Right cardiac atrium (tissue), 5 donors: ENCODE measurements at regions not wholly inside any gene's neighbourhood (a gene's known extent, or its start where the extent isn't known, plus 50 kb on each side); places are given as distances from the start of the nearest gene placed in this dataset.

Experiments
- ATAC-seq, 2 donors: fragments of 200-7000 bp; cut with Tn5 transposase; one replicate each; pipeline versions ENCODE4 v1.8.0 to v1.9.1; 2020; ENCODE audit warnings: moderate library complexity in 2 of 2, mild to moderate bottlenecking in 1 of 2
- DNase-seq, 3 donors: peaks; one replicate each; pipeline ENCODE4 v3.0.0-alpha.2; 2020
- H3K27ac ChIP-seq: one replicate; pipeline ENCODE4 v1.5.1; 2013; ENCODE audit warnings: mild to moderate bottlenecking, low read length, control low read depth, moderate library complexity
- H3K27me3 ChIP-seq: one replicate; pipeline ENCODE4 v1.6.1; 2013; ENCODE audit not compliant: control insufficient read depth, insufficient read depth
- H3K4me1 ChIP-seq: one replicate; pipeline ENCODE4 v1.6.1; 2013; ENCODE audit warnings: low read length; ENCODE audit not compliant: control insufficient read depth, insufficient read depth
- H3K4me3 ChIP-seq: one replicate; pipeline ENCODE4 v1.5.1; 2013; ENCODE audit warnings: low read length, control low read depth
- H3K9me3 ChIP-seq: one replicate; pipeline ENCODE4 v1.6.1; 2013; ENCODE audit warnings: low read length; ENCODE audit not compliant: control insufficient read depth
- WGBS: extraction: QIAGEN DNeasy Blood & Tissue Kit; methylation state at CpG from one replicate; pipeline ENCODE4 v1.1.7; 2013; 5-methylcytosine and 5-hydroxymethylcytosine counted together
- intact Hi-C, 4 donors: fragments of 100-400 bp; cut with DNase I; formaldehyde crosslinking; loops; one replicate each; pipeline versions ENCODE4 v1.11.0 to v1.14.0; 2022 to 2023
- donor health status: healthy with polysubstance abuse.
- donor health status: DM: no; HTN: yes; CAD: no.
- donor health status: DM: no; HTN: no; CAD: no.
- donor health status: DM: no; HTN: yes; CAD: no; lungs with severe emphysema.
- donor health status: DM: yes; HTN: yes; CAD: no.

DNA sequence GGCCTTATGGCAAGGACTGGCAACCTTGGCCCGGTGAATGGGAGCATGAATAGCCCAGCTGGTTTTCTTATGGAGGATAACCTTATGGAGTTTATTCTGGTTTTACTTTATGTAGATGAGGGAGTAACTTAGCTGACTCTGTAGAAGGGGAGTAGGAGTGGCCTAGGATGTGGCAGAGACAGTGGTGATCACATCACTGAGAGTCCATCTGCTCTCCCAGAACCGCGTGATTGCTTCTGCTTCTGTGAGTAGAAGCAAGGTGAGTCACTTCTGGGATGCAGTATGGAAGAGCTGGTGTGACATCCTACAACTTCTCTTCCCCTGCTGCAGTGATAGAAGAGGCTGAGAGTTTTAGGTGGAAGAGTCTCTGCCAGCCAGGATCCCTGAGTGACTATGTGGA, 129.2 kb downstream of the RPS24 start:
- H3K27ac ChIP-seq: no peak overlapping the region
- no peak for ATAC-seq
- DNase-seq: no peak
- peaks cover 3% of the 10 kb centered on the region for H3K9me3 ChIP-seq
- WGBS: 94% methylated on average over 3 of the region's 3 CpGs
- H3K4me1 ChIP-seq: no peaks in the 10 kb centered on the region
- no peaks in the 10 kb centered on the region for H3K27me3 ChIP-seq
- intact Hi-C loops: no loop called here
- H3K4me3 ChIP-seq: no peak overlapping the region

DNA sequence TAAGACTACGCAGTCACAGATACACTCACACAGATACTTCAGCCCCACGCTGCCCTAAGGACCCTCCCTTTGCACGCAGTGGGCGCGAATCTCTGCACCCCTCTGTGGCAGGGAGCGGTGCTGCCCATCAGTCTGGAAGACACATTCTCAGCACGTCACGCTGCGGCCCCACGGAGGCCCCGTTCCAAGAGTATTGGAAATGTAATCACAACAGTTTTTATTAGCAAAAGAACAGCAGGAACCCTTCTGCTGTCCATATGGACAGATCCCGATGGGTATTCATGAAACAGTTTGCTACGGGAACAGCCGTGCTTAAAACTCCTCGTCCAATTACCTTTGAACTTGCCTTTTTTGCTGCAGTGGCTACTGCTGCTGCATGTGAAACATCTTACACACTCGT, 131.0 kb downstream of the RPS24 start:
- intact Hi-C loops: no loop called here
- Histone ChIP-seq H3K9me3 (peaks cover 3% of the 10 kb centered on the region), H3K4me1 (no peaks in the 10 kb centered on the region), H3K4me3 (no peak overlapping the region), H3K27me3 (no peaks in the 10 kb centered on the region), H3K27ac (no peak overlapping the region)
- ATAC-seq (no peak), DNase-seq (no peak)
- WGBS: 77% methylated on average over 16 of the region's 16 CpGs

DNA sequence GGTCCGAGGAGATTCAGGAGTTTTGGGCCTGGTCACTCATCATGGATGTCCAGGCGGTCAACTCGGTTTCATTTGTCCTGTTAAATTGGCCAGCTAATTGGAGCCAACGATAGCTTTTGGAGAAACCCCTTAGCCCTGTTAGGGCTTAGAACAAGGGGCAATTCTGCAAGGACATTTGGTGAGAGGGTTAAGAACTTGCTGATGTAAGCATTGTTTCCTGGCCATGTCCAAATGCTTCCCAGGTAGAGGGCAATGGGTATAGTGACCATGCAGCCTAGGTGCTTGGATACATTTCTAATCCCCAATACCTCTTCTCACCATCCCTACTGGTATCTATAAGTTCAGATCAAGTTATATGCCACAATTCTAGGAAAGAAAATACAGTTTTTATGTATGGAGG, 131.5 kb downstream of the RPS24 start:
- H3K27ac ChIP-seq: no peak overlapping the region
- H3K27me3 ChIP-seq: no peaks in the 10 kb centered on the region
- intact Hi-C loops: no loop called here
- ATAC-seq (no peak), DNase-seq (no peak)
- no peaks in the 10 kb centered on the region for H3K4me1 ChIP-seq
- 93% methylated on average over 4 of the region's 4 CpGs for WGBS
- H3K9me3 ChIP-seq: peaks cover 3% of the 10 kb centered on the region
- H3K4me3 ChIP-seq: no peak overlapping the region

DNA sequence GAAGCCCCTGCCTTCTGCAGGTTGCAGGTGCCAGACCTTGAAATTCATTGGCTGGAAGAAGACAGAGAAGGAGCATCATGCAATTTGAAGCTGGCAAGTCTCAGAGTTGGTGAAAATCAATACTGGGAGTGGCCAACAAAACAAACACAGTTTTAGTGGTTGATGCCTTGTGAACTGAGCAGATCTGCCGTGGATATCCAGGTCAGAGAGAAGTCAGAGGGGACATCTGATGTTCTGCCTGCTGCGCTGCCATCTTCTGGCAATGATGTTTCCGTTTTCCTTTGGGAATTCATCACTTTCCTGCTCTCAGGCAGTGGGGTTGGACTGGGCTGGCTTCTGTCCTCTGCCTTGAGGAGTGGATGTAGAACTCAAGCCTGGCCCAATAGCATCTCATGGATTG, 132.0 kb downstream of the RPS24 start:
- ATAC-seq: no peak
- intact Hi-C loops: no loop called here
- no peaks in the 10 kb centered on the region for H3K4me1 ChIP-seq
- H3K4me3 ChIP-seq: no peak overlapping the region
- no peaks in the 10 kb centered on the region for H3K27me3 ChIP-seq
- H3K9me3 ChIP-seq: peaks cover 3% of the 10 kb centered on the region
- H3K27ac ChIP-seq: no peak overlapping the region
- no peak for DNase-seq
- WGBS: 64% methylated on average over 3 of the region's 3 CpGs

DNA sequence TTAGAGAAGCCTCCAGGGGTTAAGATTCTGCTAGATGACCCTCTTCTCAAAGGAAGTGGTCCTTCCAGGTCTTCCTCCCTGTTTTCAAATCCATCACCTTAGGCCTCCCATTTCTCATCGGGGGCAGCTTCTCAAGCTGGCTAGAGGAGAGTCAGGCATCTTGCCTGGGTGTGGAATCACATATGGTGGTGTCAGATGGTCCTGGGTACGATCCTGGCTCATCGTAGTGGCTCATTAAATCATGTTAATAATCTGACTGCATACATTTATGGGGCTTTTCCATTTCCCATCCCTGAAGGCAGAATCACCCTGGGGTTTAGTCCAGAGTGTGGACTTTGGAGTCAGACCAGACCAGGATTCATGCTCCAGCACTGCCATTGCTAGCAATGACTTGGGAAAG, 132.6 kb downstream of the RPS24 start:
- 97% methylated on average over 3 of the region's 3 CpGs for WGBS
- no peak for ATAC-seq
- no peaks in the 10 kb centered on the region for H3K4me1 ChIP-seq
- H3K4me3 ChIP-seq: no peak overlapping the region
- H3K27me3 ChIP-seq: no peaks in the 10 kb centered on the region
- intact Hi-C loops: no loop called here
- H3K9me3 ChIP-seq: peaks cover 3% of the 10 kb centered on the region
- no peak overlapping the region for H3K27ac ChIP-seq
- DNase-seq: no peak

DNA sequence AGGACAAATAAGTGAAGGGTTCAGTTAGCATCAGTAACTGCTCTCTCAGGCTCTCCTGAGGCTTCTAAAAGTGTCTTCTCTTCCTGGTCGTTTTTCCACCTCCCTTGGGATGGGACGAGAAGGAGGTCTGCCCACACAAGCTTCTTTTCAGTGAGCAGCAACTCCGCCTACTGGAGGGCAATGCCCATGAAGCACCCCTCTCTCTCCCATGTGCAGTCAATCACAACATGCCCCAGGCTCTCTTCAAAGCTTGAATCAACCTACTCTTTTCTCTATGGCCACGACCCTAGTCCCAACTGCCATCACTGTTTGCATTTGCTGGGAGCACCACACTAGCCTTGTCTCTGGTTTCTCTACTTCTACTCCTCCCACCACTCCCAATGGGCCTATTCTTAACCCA, 135.6 kb downstream of the RPS24 start:
- intact Hi-C loops: no loop called here
- no peak overlapping the region for H3K27ac ChIP-seq
- no peaks in the 10 kb centered on the region for H3K27me3 ChIP-seq
- no peak overlapping the region for H3K4me3 ChIP-seq
- DNase-seq: no peak
- WGBS: 71% methylated on average over 4 of the region's 4 CpGs
- H3K4me1 ChIP-seq: no peaks in the 10 kb centered on the region
- no peaks in the 10 kb centered on the region for H3K9me3 ChIP-seq
- ATAC-seq: no peak

DNA sequence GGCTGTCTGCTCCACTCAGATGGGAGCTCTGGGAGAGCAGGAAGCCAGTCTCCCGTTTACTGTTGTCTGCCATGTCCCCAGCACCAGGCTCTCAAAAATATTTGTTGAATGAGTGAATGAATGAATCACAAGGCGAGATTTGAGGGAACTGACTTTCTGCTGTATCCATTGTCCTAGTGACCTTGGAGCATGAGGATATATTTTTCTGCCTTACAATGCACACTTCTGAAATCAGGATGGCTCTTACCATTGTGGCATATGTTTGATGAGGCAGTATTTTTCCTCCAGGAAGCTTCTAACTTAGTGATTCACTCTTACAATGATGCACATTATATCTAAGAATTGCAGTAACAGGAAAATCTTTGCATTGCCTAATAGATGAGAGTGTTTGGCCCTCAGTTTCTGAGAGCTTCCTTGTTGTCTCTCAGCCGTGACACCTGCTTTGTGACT, 136.4 kb downstream of the RPS24 start:
- 86% methylated on average over 3 of the region's 3 CpGs for WGBS
- H3K4me3 ChIP-seq: no peak overlapping the region
- no peaks in the 10 kb centered on the region for H3K27me3 ChIP-seq
- DNase-seq (no peak), ATAC-seq (no peak)
- H3K9me3 ChIP-seq: no peaks in the 10 kb centered on the region
- H3K4me1 ChIP-seq: no peaks in the 10 kb centered on the region
- no peak overlapping the region for H3K27ac ChIP-seq
- intact Hi-C loops: no loop called here

DNA sequence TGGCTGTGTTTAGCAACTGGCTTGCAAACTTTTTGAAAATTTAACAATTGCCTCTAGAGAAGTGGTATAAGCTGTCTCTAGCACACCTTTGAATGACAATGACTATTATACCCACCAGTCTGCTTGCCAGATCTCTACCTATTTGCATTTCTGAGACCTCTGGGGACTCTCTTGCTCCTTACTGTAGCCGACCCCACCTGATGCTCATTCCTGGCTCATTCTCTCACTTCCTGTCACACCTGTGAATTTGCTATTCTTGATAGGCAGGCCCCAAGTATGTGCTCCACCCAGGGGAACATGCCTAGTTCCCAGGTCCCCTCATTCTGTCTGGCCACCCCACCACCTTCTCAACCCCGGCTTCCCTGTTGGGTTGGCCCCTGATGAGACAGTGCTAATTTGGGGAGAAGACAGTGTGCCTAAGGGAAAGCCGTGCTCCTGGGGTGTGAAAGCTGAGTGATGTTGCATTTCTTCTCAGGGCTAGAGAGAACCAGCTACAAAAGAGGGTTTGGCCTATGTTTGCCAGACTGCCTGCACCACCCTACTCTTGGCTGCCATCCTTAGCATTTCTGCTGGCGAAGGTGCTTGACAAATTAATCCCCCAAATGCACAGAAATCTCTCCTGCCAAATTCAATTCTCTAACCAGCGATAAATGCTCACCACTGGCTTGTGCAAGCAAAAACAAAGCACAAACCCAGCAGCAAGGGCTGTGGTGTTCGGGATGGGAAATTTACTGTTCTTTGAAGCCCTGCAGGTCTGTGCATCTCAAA, 138.2 kb downstream of the RPS24 start:
- Histone ChIP-seq H3K27ac (no peak overlapping the region), H3K9me3 (no peaks in the 10 kb centered on the region), H3K4me3 (no peak overlapping the region), H3K27me3 (no peaks in the 10 kb centered on the region), H3K4me1 (no peaks in the 10 kb centered on the region)
- 88% methylated on average over 6 of the region's 6 CpGs for WGBS
- intact Hi-C loops: no loop called here
- ATAC-seq: no peak
- DNase-seq: no peak

DNA sequence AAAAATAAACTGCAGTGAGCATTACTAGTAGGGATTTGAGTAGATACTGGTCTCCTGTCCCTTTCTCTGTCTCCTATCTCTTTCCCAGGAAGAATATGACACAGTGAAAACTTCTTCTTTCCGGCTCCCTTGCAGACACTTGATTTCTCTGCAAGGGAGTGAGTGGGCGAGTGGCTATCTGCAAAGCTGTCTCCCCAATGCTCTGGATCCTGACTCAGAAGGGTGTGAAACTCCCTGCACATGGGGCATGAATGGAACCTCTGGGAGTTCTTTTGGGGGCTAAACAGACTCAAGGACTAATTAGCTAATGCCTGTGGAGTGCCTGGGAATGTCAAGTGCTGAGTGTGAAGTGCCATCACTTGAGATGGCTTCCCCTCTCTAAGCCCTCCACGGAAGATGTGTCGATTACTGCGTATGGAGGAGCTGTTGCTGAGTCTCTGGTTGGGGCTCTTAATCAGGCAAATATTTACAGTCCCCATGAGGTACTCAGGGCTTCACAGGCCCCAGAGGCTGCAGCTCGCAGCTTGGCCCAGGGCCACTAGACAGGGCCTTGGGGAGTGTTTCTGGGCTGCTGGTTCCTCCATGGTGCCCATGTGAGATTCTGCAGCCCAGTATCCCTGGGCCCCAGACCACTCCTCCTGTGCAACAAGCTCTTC, 139.8 kb downstream of the RPS24 start:
- no peak overlapping the region for H3K4me3 ChIP-seq
- no peak for DNase-seq
- intact Hi-C loops: no loop called here
- no peaks in the 10 kb centered on the region for H3K4me1 ChIP-seq
- H3K27ac ChIP-seq: no peak overlapping the region
- H3K27me3 ChIP-seq: no peaks in the 10 kb centered on the region
- H3K9me3 ChIP-seq: no peaks in the 10 kb centered on the region
- ATAC-seq: no peak
- 69% methylated on average over 6 of the region's 6 CpGs for WGBS

DNA sequence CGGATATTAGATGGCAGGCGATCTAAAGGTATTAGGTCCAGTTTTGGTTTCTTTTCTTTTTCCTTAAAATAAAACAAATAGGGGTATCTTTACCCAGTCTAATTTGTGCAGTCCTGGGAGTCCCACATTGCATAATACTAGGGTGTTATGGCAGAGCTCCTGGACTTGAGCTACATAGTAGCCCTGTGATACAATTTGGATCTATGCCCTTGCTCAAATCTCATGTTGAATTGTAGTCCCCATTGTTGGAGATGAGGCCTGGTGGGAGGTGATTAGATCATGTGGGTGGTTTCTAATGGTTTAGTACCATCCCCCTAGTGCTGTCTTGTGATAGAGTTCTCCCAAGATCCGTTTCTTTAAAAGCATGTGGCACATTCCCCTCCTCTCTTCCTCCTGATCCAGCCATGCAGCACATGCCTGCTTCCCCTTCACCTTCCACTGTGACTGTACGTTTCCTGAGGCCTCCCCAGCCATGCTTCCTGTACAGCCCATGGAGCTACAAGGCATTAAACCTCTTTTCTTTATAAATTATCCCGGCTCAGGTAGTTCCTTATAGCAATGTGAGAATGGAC, 141.9 kb downstream of the RPS24 start:
- Histone ChIP-seq H3K27me3 (no peaks in the 10 kb centered on the region), H3K4me3 (no peak overlapping the region), H3K9me3 (no peaks in the 10 kb centered on the region), H3K27ac (no peak overlapping the region), H3K4me1 (no peaks in the 10 kb centered on the region)
- intact Hi-C loops: no loop called here
- WGBS: 54% methylated on average over 5 of the region's 5 CpGs
- ATAC-seq (peak; percentile 46 to 70), DNase-seq (no peak)
